22Rv1 (cell line): ENCODE measurements at regions not wholly inside any gene's neighbourhood (a gene's known extent, or its start where the extent isn't known, plus 50 kb on each side); places are given as distances from the start of the nearest gene placed in this dataset.

Experiments
- H3K27ac ChIP-seq: fragments of 450-650 bp; 2 replicates; pipeline ENCODE4 v1.5.1; 2017
- CTCF ChIP-seq: fragments of 450-650 bp; IDR thresholded peaks from 2 replicates; pipeline ENCODE4 v1.5.1; 2017; ENCODE audit warnings: mild to moderate bottlenecking
- ZFX ChIP-seq: fragments of 450-650 bp; IDR thresholded peaks from 2 replicates; pipeline ENCODE4 v1.6.1; 2017; ENCODE audit warnings: antibody characterized with exemption, borderline replicate concordance

- TF ChIP-seq ZFX = no peak
- no peak for TF ChIP-seq CTCF
- no peak overlapping the region for H3K27ac ChIP-seq
These were observed 371.7 kb downstream of the KLHL13 start for GRCh38 chrX:117744958-117745357.

- TF ChIP-seq ZFX = no peak
- peak; percentile 51 for TF ChIP-seq CTCF
- no peak overlapping the region for H3K27ac ChIP-seq
These were observed 372.9 kb downstream of the KLHL13 start for GRCh38 chrX:117743469-117744251.

GRCh38 chrX:117713411-117713810 is 403.2 kb downstream of the KLHL13 start:
- H3K27ac ChIP-seq = no peak overlapping the region
- TF ChIP-seq ZFX (no peak), CTCF (no peak)

GRCh38 chrX:117711782-117712181 is 404.8 kb downstream of the KLHL13 start:
- TF ChIP-seq ZFX (no peak), CTCF (no peak)
- H3K27ac ChIP-seq = no peak overlapping the region

- no peak overlapping the region for H3K27ac ChIP-seq
- TF ChIP-seq CTCF = no peak
- TF ChIP-seq ZFX = no peak
These were observed 408.5 kb downstream of the KLHL13 start for GRCh38 chrX:117707948-117708743.

- TF ChIP-seq CTCF (no peak), ZFX (no peak)
- H3K27ac ChIP-seq = no peak overlapping the region
These were observed 415.6 kb downstream of the KLHL13 start for GRCh38 chrX:117701050-117701449.

- TF ChIP-seq CTCF (no peak), ZFX (no peak)
- H3K27ac ChIP-seq = no peak overlapping the region
These were observed 426.7 kb downstream of the KLHL13 start for GRCh38 chrX:117689956-117690355.
